MG63 (cell line): ENCODE measurements at regions not wholly inside any gene's neighbourhood (a gene's known extent, or its start where the extent isn't known, plus 50 kb on each side); places are given as distances from the start of the nearest gene placed in this dataset.
A peak's percentile ranks its signal among the peaks of the same experiment; 100 is the strongest.

Source experiments
- DNase-seq: peaks from one replicate; pipeline ENCODE4 v3.0.0-alpha.2; 2020
- H3K27me3 ChIP-seq: fragments of 250-450 bp; sonication (Bioruptor Pico); 2 replicates; pipeline ENCODE4 v1.5.1; 2020; ENCODE audit warnings: mild to moderate bottlenecking, moderate library complexity
- H3K36me3 ChIP-seq: fragments of 250-450 bp; sonication (Bioruptor Pico); 2 replicates; pipeline ENCODE4 v1.5.1; 2020; ENCODE audit warnings: mild to moderate bottlenecking, moderate library complexity
- H3K4me3 ChIP-seq: fragments of 250-450 bp; sonication (Bioruptor Pico); 2 replicates; pipeline ENCODE4 v1.5.1; 2020; ENCODE audit warnings: mild to moderate bottlenecking, moderate library complexity
- H3K9me3 ChIP-seq: fragments of 250-450 bp; sonication (Bioruptor Pico); 2 replicates; pipeline ENCODE4 v1.5.1; 2020; ENCODE audit warnings: mild to moderate bottlenecking, moderate library complexity

GRCh38 chr2:237164474-237165042 lies 78.9 kb downstream of the COPS8 start:
- Histone ChIP-seq H3K36me3 (peaks cover 21% of the 10 kb centered on the region), H3K9me3 (peaks cover 24% of the 10 kb centered on the region), H3K4me3 (no peak overlapping the region), H3K27me3 (no peaks in the 10 kb centered on the region)
- DNase-seq = no peak

- no peak overlapping the region for H3K4me3 ChIP-seq
- H3K9me3 ChIP-seq = peaks cover 24% of the 10 kb centered on the region
- no peak for DNase-seq
- H3K36me3 ChIP-seq = peaks cover 21% of the 10 kb centered on the region
- no peaks in the 10 kb centered on the region for H3K27me3 ChIP-seq
These were observed 80.0 kb downstream of the COPS8 start for GRCh38 chr2:237165405-237166276.

GRCh38 chr2:237167038-237167437 lies 81.3 kb downstream of the COPS8 start:
- Histone ChIP-seq H3K4me3 (no peak overlapping the region), H3K27me3 (no peaks in the 10 kb centered on the region), H3K9me3 (peaks cover 24% of the 10 kb centered on the region), H3K36me3 (peaks cover 21% of the 10 kb centered on the region)
- no peak for DNase-seq

- Histone ChIP-seq H3K36me3 (peaks cover 21% of the 10 kb centered on the region), H3K27me3 (no peaks in the 10 kb centered on the region), H3K4me3 (no peak overlapping the region), H3K9me3 (peaks cover 23% of the 10 kb centered on the region)
- no peak for DNase-seq
These were observed 82.2 kb downstream of the COPS8 start for GRCh38 chr2:237167934-237168333.

GRCh38 chr2:237170020-237170419 lies 84.3 kb downstream of the COPS8 start:
- no peak for DNase-seq
- peaks cover 29% of the 10 kb centered on the region for H3K9me3 ChIP-seq
- no peaks in the 10 kb centered on the region for H3K27me3 ChIP-seq
- H3K36me3 ChIP-seq = peaks cover 33% of the 10 kb centered on the region
- H3K4me3 ChIP-seq = no peak overlapping the region

- Histone ChIP-seq H3K36me3 (peaks cover 44% of the 10 kb centered on the region), H3K9me3 (peaks cover 33% of the 10 kb centered on the region), H3K27me3 (no peaks in the 10 kb centered on the region), H3K4me3 (no peak overlapping the region)
- DNase-seq = peak; percentile 57
These were observed 85.7 kb downstream of the COPS8 start for GRCh38 chr2:237171396-237171795.

GRCh38 chr2:237171881-237172280 lies 86.2 kb downstream of the COPS8 start:
- H3K9me3 ChIP-seq = peaks cover 33% of the 10 kb centered on the region
- no peak for DNase-seq
- no peak overlapping the region for H3K4me3 ChIP-seq
- H3K27me3 ChIP-seq = no peaks in the 10 kb centered on the region
- H3K36me3 ChIP-seq = peaks cover 44% of the 10 kb centered on the region

GRCh38 chr2:237177052-237177451 lies 91.4 kb downstream of the COPS8 start:
- Histone ChIP-seq H3K9me3 (peaks cover 18% of the 10 kb centered on the region), H3K36me3 (peaks cover 26% of the 10 kb centered on the region), H3K4me3 (no peak overlapping the region), H3K27me3 (no peaks in the 10 kb centered on the region)
- DNase-seq = peak; percentile 46

GRCh38 chr2:237177986-237178385 lies 92.3 kb downstream of the COPS8 start:
- H3K36me3 ChIP-seq = peaks cover 26% of the 10 kb centered on the region
- peak; percentile 81 for DNase-seq
- no peaks in the 10 kb centered on the region for H3K27me3 ChIP-seq
- peaks cover 18% of the 10 kb centered on the region for H3K9me3 ChIP-seq
- H3K4me3 ChIP-seq = no peak overlapping the region

- Histone ChIP-seq H3K36me3 (peaks cover 26% of the 10 kb centered on the region), H3K4me3 (no peak overlapping the region), H3K9me3 (peaks cover 18% of the 10 kb centered on the region), H3K27me3 (no peaks in the 10 kb centered on the region)
- peak; percentile 94 for DNase-seq
These were observed 92.7 kb downstream of the COPS8 start for GRCh38 chr2:237178396-237178795.

GRCh38 chr2:237179161-237179560 lies 93.5 kb downstream of the COPS8 start:
- Histone ChIP-seq H3K27me3 (no peaks in the 10 kb centered on the region), H3K4me3 (no peak overlapping the region), H3K36me3 (peaks cover 19% of the 10 kb centered on the region), H3K9me3 (peaks cover 12% of the 10 kb centered on the region)
- no peak for DNase-seq

GRCh38 chr2:237180187-237180586 lies 94.5 kb downstream of the COPS8 start:
- no peak for DNase-seq
- no peak overlapping the region for H3K4me3 ChIP-seq
- peaks cover 8% of the 10 kb centered on the region for H3K36me3 ChIP-seq
- no peaks in the 10 kb centered on the region for H3K27me3 ChIP-seq
- peaks cover 2% of the 10 kb centered on the region; the same call in 1 of the 2 replicates for H3K9me3 ChIP-seq

- Histone ChIP-seq H3K9me3 (0 out of 2 replicates have a peak, but pooled peaks cover under 1% of the 10 kb centered on the region), H3K27me3 (no peaks in the 10 kb centered on the region), H3K36me3 (peaks cover 3% of the 10 kb centered on the region; the same call in 1 of the 2 replicates), H3K4me3 (no peak overlapping the region)
- DNase-seq = no peak
These were observed 95.3 kb downstream of the COPS8 start for GRCh38 chr2:237180987-237181386.

- Histone ChIP-seq H3K36me3 (no peaks in the 10 kb centered on the region), H3K9me3 (no peaks in the 10 kb centered on the region), H3K27me3 (no peaks in the 10 kb centered on the region), H3K4me3 (no peak overlapping the region)
- DNase-seq = peak; percentile 70
These were observed 96.2 kb downstream of the COPS8 start for GRCh38 chr2:237181844-237182243.

- no peak overlapping the region for H3K4me3 ChIP-seq
- no peak for DNase-seq
- H3K9me3 ChIP-seq = no peaks in the 10 kb centered on the region
- no peaks in the 10 kb centered on the region for H3K27me3 ChIP-seq
- H3K36me3 ChIP-seq = no peaks in the 10 kb centered on the region
These were observed 96.9 kb downstream of the COPS8 start for GRCh38 chr2:237182422-237183123.

GRCh38 chr2:237184192-237184918 lies 98.7 kb downstream of the COPS8 start:
- H3K27me3 ChIP-seq = no peaks in the 10 kb centered on the region
- DNase-seq = peak; percentile 88
- H3K4me3 ChIP-seq = peak overlapping the region; percentile 7
- H3K36me3 ChIP-seq = no peaks in the 10 kb centered on the region
- no peaks in the 10 kb centered on the region for H3K9me3 ChIP-seq
